ENCODE measurements at regions not wholly inside any gene's neighbourhood (a gene's known extent, or its start where the extent isn't known, plus 50 kb on each side); places are given as distances from the start of the nearest gene placed in this dataset.
"Not testable (repeated sequence)": the region's sequence is repeated elsewhere in the genome, so short reads cannot be mapped to it uniquely, and the experiment has no call there.

DNA sequence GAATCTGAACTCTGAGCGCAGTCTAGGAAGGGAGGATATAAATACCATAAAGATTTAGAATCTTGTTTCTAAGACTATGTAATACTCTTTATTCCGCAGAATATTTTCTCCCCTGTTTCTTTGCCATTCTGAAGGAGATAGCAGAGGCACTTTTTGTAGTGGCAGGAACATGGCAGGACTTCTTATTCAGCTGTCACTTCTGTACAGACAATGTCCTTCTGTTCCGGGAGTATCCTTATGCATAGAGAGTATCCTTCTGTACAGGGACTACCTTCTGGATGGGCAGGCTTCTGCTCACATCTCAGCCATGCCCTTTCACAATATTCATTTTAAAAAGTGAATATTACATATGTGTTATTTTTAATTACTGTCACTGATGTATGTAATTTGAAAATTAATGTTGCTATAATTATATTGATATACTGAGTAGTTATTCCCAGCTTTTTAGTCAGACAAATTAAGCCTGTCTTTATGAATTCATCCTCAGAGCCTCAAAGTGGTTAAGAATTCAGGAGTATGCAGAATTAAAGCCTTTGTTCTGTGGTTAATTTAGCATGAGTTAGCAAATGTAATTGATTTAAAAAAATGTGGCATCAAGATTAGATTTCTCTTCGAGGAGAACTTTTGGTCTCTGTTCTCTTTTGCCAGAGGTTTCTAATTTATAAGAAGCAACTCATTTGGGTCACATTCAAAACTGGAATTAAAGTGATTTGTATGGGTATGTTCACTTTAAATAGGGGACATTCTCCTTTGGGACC is 174.4 kb downstream of the FHIP1A start:
- no peak overlapping the region for H3K4me3 ChIP-seq (ENCODE audit: low read length)
- Mint-ChIP-seq H3K27ac (no peak overlapping the region), H3K36me3 (ENCODE audit: low read depth) (no peaks in the 10 kb centered on the region), H3K27me3 (ENCODE audit: insufficient read depth) (no peaks in the 10 kb centered on the region), H3K4me3 (no peak overlapping the region), H3K9me3 (no peaks in the 10 kb centered on the region), H3K4me1 (peaks cover 9% of the 10 kb centered on the region)
- 60 to 85% methylated on average over 1 to 4 of the region's 4 CpGs for WGBS, 2 experiments (ENCODE audit: insufficient coverage in 1 of 2, insufficient read length in 1 of 2)
- no peaks in the 10 kb centered on the region for H3K9me3 ChIP-seq (ENCODE audit: control insufficient read depth, low read length)
- H3K27me3 ChIP-seq (ENCODE audit: control insufficient read depth, insufficient read depth, low read length, poor library complexity, severe bottlenecking): no peaks in the 10 kb centered on the region
- no peaks in the 10 kb centered on the region for H3K36me3 ChIP-seq (ENCODE audit: control insufficient read depth, insufficient read depth, low read length)
- no peak for TF ChIP-seq CTCF (conservative IDR thresholded peaks at IDR 0.05)
- no peaks in the 10 kb centered on the region for H3K4me1 ChIP-seq (ENCODE audit: control insufficient read depth, insufficient read depth, low read length)
- DNase-seq: no peak
- H3K9ac ChIP-seq (ENCODE audit: extremely low read depth, low read length, poor library complexity, severe bottlenecking): no peak overlapping the region
- no peak overlapping the region for H3K27ac ChIP-seq (ENCODE audit: low read depth, low read length)

GRCh38 chr4:151584101-151584500 is 175.1 kb downstream of the FHIP1A start:
- no peaks in the 10 kb centered on the region for H3K36me3 Mint-ChIP-seq (ENCODE audit: low read depth)
- peaks cover 9% of the 10 kb centered on the region for H3K4me1 Mint-ChIP-seq
- no peaks in the 10 kb centered on the region for H3K9me3 ChIP-seq (ENCODE audit: control insufficient read depth, low read length)
- H3K4me1 ChIP-seq (ENCODE audit: control insufficient read depth, insufficient read depth, low read length): no peaks in the 10 kb centered on the region
- no peaks in the 10 kb centered on the region for H3K36me3 ChIP-seq (ENCODE audit: control insufficient read depth, insufficient read depth, low read length)
- H3K9me3 Mint-ChIP-seq: no peaks in the 10 kb centered on the region
- H3K4me3 Mint-ChIP-seq: no peak overlapping the region
- H3K4me3 ChIP-seq (ENCODE audit: low read length): no peak overlapping the region
- H3K27me3 ChIP-seq (ENCODE audit: control insufficient read depth, insufficient read depth, low read length, poor library complexity, severe bottlenecking): no peaks in the 10 kb centered on the region
- TF ChIP-seq CTCF (conservative IDR thresholded peaks at IDR 0.05): no peak
- DNase-seq: no peak
- H3K27ac ChIP-seq (ENCODE audit: low read depth, low read length): no peak overlapping the region
- H3K27ac Mint-ChIP-seq: no peak overlapping the region
- no peaks in the 10 kb centered on the region for H3K27me3 Mint-ChIP-seq (ENCODE audit: insufficient read depth)
- no peak overlapping the region for H3K9ac ChIP-seq (ENCODE audit: extremely low read depth, low read length, poor library complexity, severe bottlenecking)

- H3K27ac Mint-ChIP-seq; H3K9ac ChIP-seq (ENCODE audit: extremely low read depth, low read length, poor library complexity, severe bottlenecking); DNase-seq; H3K27ac ChIP-seq (ENCODE audit: low read depth, low read length); H3K27me3 ChIP-seq (ENCODE audit: control insufficient read depth, insufficient read depth, low read length, poor library complexity, severe bottlenecking); H3K4me3 ChIP-seq (ENCODE audit: low read length); H3K4me1 ChIP-seq (ENCODE audit: control insufficient read depth, insufficient read depth, low read length); H3K4me1 Mint-ChIP-seq; H3K27me3 Mint-ChIP-seq (ENCODE audit: insufficient read depth); H3K9me3 Mint-ChIP-seq; H3K9me3 ChIP-seq (ENCODE audit: control insufficient read depth, low read length); H3K4me3 Mint-ChIP-seq; H3K36me3 ChIP-seq (ENCODE audit: control insufficient read depth, insufficient read depth, low read length): not testable (repeated sequence)
- WGBS, 2 experiments (ENCODE audit: insufficient coverage in 1 of 2, insufficient read length in 1 of 2): 83% methylated on average over 1 of the region's 1 CpG; no CpG with 5 or more reads in 1 of the 2 experiments
- peaks cover 12% of the 10 kb centered on the region for H3K36me3 Mint-ChIP-seq (ENCODE audit: low read depth)
Measured at GRCh38 chr4:151595629-151596028, 165.2 kb downstream of the GATB start.

- not testable (repeated sequence) for H3K4me3 ChIP-seq (ENCODE audit: low read length); DNase-seq; H3K27ac Mint-ChIP-seq; H3K27me3 ChIP-seq (ENCODE audit: control insufficient read depth, insufficient read depth, low read length, poor library complexity, severe bottlenecking); H3K4me1 Mint-ChIP-seq; H3K9me3 Mint-ChIP-seq; H3K27me3 Mint-ChIP-seq (ENCODE audit: insufficient read depth); H3K9ac ChIP-seq (ENCODE audit: extremely low read depth, low read length, poor library complexity, severe bottlenecking); H3K36me3 ChIP-seq (ENCODE audit: control insufficient read depth, insufficient read depth, low read length); H3K4me3 Mint-ChIP-seq; H3K9me3 ChIP-seq (ENCODE audit: control insufficient read depth, low read length); H3K4me1 ChIP-seq (ENCODE audit: control insufficient read depth, insufficient read depth, low read length); H3K27ac ChIP-seq (ENCODE audit: low read depth, low read length)
- WGBS, 2 experiments (ENCODE audit: insufficient coverage in 1 of 2, insufficient read length in 1 of 2): 76 to 88% methylated on average over 3 to 8 of the region's 8 CpGs
- H3K36me3 Mint-ChIP-seq (ENCODE audit: low read depth): peaks cover 24% of the 10 kb centered on the region
Measured at GRCh38 chr4:151597691-151598090, 163.1 kb downstream of the GATB start.

All from endodermal cell (in vitro differentiated cells).